IgD-negative memory B cell (primary cell): ENCODE measurements at regions not wholly inside any gene's neighbourhood (a gene's known extent, or its start where the extent isn't known, plus 50 kb on each side); places are given as distances from the start of the nearest gene placed in this dataset.
"Not testable (repeated sequence)": the region's sequence is repeated elsewhere in the genome, so short reads cannot be mapped to it uniquely, and the experiment has no call there.

Experiments used
- H3K27ac Mint-ChIP-seq, 3 donors: one replicate each; pipeline ENCODE4 v1.8.0; 2020 to 2022; ENCODE audit warnings: mild to moderate bottlenecking in 3 of 3, mixed read lengths in 3 of 3, moderate library complexity in 1 of 3
- H3K27me3 Mint-ChIP-seq: one replicate; pipeline ENCODE4 v1.8.0; 2021; ENCODE audit warnings: mixed read lengths
- H3K36me3 Mint-ChIP-seq: one replicate; pipeline ENCODE4 v1.8.0; 2020; ENCODE audit warnings: mild to moderate bottlenecking, mixed read lengths
- H3K4me1 Mint-ChIP-seq, 3 donors: one replicate each; pipeline ENCODE4 v1.8.0; 2020 to 2022; ENCODE audit warnings: mixed read lengths in 3 of 3, mild to moderate bottlenecking in 1 of 3
- H3K4me3 Mint-ChIP-seq, 4 donors: one replicate each; pipeline ENCODE4 v1.8.0; 2020 to 2022; ENCODE audit warnings: mild to moderate bottlenecking in 4 of 4, mixed read lengths in 4 of 4, moderate library complexity in 3 of 4
- H3K9me3 Mint-ChIP-seq, 3 donors: one replicate each; pipeline ENCODE4 v1.8.0; 2020 to 2021; ENCODE audit warnings: mixed read lengths in 3 of 3, mild to moderate bottlenecking in 1 of 3

- no peaks in the 10 kb centered on the region for H3K27me3 Mint-ChIP-seq
- H3K4me3 Mint-ChIP-seq: no peak overlapping the region
- no peaks in the 10 kb centered on the region for H3K4me1 Mint-ChIP-seq
- H3K9me3 Mint-ChIP-seq: peaks cover 0 to 2% (median 0%) of the 10 kb centered on the region in 3 donors
- H3K36me3 Mint-ChIP-seq: no peaks in the 10 kb centered on the region
- H3K27ac Mint-ChIP-seq: no peak overlapping the region
Observed at GRCh38 chr12:83472350-83472749, 785.6 kb downstream of the TMTC2 start.

GRCh38 chr12:83471341-83471740 is 784.6 kb downstream of the TMTC2 start:
- Mint-ChIP-seq H3K4me1 (no peaks in the 10 kb centered on the region), H3K9me3 (peaks cover 0 to 2% (median 0%) of the 10 kb centered on the region in 3 donors), H3K27ac (no peak overlapping the region), H3K36me3 (no peaks in the 10 kb centered on the region), H3K4me3 (no peak overlapping the region), H3K27me3 (no peaks in the 10 kb centered on the region)

- Mint-ChIP-seq H3K4me1 (no peaks in the 10 kb centered on the region), H3K9me3 (peaks cover 0 to 2% (median 0%) of the 10 kb centered on the region in 3 donors), H3K27ac (no peak overlapping the region), H3K27me3 (no peaks in the 10 kb centered on the region), H3K4me3 (no peak overlapping the region), H3K36me3 (no peaks in the 10 kb centered on the region)
Observed at GRCh38 chr12:83470749-83471148, 784.0 kb downstream of the TMTC2 start.

GRCh38 chr12:83468988-83469908 is 782.5 kb downstream of the TMTC2 start:
- Mint-ChIP-seq H3K36me3 (no peaks in the 10 kb centered on the region), H3K27ac (no peak overlapping the region), H3K4me1 (no peaks in the 10 kb centered on the region), H3K9me3 (peaks cover 0 to 2% (median 0%) of the 10 kb centered on the region in 3 donors), H3K4me3 (no peak overlapping the region), H3K27me3 (no peaks in the 10 kb centered on the region)

GRCh38 chr12:83465632-83466031 is 778.9 kb downstream of the TMTC2 start:
- Mint-ChIP-seq H3K27ac (no peak overlapping the region), H3K4me1 (no peaks in the 10 kb centered on the region), H3K36me3 (peaks cover 2% of the 10 kb centered on the region), H3K27me3 (no peaks in the 10 kb centered on the region), H3K4me3 (no peak overlapping the region), H3K9me3 (peaks cover 4 to 8% (median 4%) of the 10 kb centered on the region in 3 donors)

GRCh38 chr12:83462419-83462818 is 775.7 kb downstream of the TMTC2 start:
- peaks cover 2% of the 10 kb centered on the region for H3K36me3 Mint-ChIP-seq
- H3K27me3 Mint-ChIP-seq: no peaks in the 10 kb centered on the region
- no peak overlapping the region for H3K4me3 Mint-ChIP-seq
- no peaks in the 10 kb centered on the region for H3K4me1 Mint-ChIP-seq
- no peak overlapping the region for H3K27ac Mint-ChIP-seq
- H3K9me3 Mint-ChIP-seq: peaks cover 2 to 10% (median 4%) of the 10 kb centered on the region in 3 donors

GRCh38 chr12:83461336-83461935 is 774.7 kb downstream of the TMTC2 start:
- Mint-ChIP-seq H3K27me3 (no peaks in the 10 kb centered on the region), H3K9me3 (peaks cover 2 to 10% (median 4%) of the 10 kb centered on the region in 3 donors), H3K4me3 (no peak overlapping the region), H3K4me1 (no peaks in the 10 kb centered on the region), H3K27ac (no peak overlapping the region), H3K36me3 (peaks cover 2% of the 10 kb centered on the region)

- Mint-ChIP-seq H3K27me3 (no peaks in the 10 kb centered on the region), H3K4me3 (no peak overlapping the region), H3K36me3 (no peaks in the 10 kb centered on the region), H3K9me3 (peaks cover 0 to 3% (median 0%) of the 10 kb centered on the region in 3 donors), H3K27ac (no peak overlapping the region), H3K4me1 (no peaks in the 10 kb centered on the region)
Observed at GRCh38 chr12:83451189-83451588, 764.5 kb downstream of the TMTC2 start.

- Mint-ChIP-seq H3K9me3 (peaks cover 0 to 10% (median 9%) of the 10 kb centered on the region in 3 donors), H3K36me3 (no peaks in the 10 kb centered on the region), H3K4me3 (no peak overlapping the region), H3K27ac (no peak overlapping the region), H3K4me1 (no peaks in the 10 kb centered on the region), H3K27me3 (no peaks in the 10 kb centered on the region)
Observed at GRCh38 chr12:83434600-83434999, 747.9 kb downstream of the TMTC2 start.

GRCh38 chr12:83432176-83432719 is 745.5 kb downstream of the TMTC2 start:
- H3K27me3 Mint-ChIP-seq: no peaks in the 10 kb centered on the region
- no peak overlapping the region for H3K27ac Mint-ChIP-seq
- H3K4me3 Mint-ChIP-seq: no peak overlapping the region
- peaks cover 0 to 14% (median 12%) of the 10 kb centered on the region in 3 donors for H3K9me3 Mint-ChIP-seq
- H3K36me3 Mint-ChIP-seq: no peaks in the 10 kb centered on the region
- H3K4me1 Mint-ChIP-seq: no peaks in the 10 kb centered on the region

GRCh38 chr12:83427586-83428136 is 741.0 kb downstream of the TMTC2 start:
- not testable (repeated sequence) for H3K27me3 Mint-ChIP-seq, H3K36me3 Mint-ChIP-seq, H3K4me3 Mint-ChIP-seq, H3K27ac Mint-ChIP-seq, H3K4me1 Mint-ChIP-seq
- peaks cover 7 to 18% (median 8%) of the 10 kb centered on the region in 3 donors for H3K9me3 Mint-ChIP-seq

- Mint-ChIP-seq H3K36me3 (no peaks in the 10 kb centered on the region), H3K27me3 (no peaks in the 10 kb centered on the region), H3K9me3 (peaks cover 5 to 11% (median 7%) of the 10 kb centered on the region in 3 donors), H3K27ac (no peak overlapping the region), H3K4me3 (no peak overlapping the region), H3K4me1 (no peaks in the 10 kb centered on the region)
Observed at GRCh38 chr12:83414981-83415380, 728.3 kb downstream of the TMTC2 start.

- no peaks in the 10 kb centered on the region for H3K27me3 Mint-ChIP-seq
- no peaks in the 10 kb centered on the region for H3K36me3 Mint-ChIP-seq
- H3K4me1 Mint-ChIP-seq: no peaks in the 10 kb centered on the region
- peaks cover 4 to 11% (median 7%) of the 10 kb centered on the region in 3 donors for H3K9me3 Mint-ChIP-seq
- H3K27ac Mint-ChIP-seq: no peak overlapping the region
- H3K4me3 Mint-ChIP-seq: no peak overlapping the region
Observed at GRCh38 chr12:83408851-83409250, 722.1 kb downstream of the TMTC2 start.

- H3K27ac Mint-ChIP-seq: no peak overlapping the region
- H3K9me3 Mint-ChIP-seq: peaks cover 4 to 11% (median 7%) of the 10 kb centered on the region in 3 donors
- no peak overlapping the region for H3K4me3 Mint-ChIP-seq
- no peaks in the 10 kb centered on the region for H3K27me3 Mint-ChIP-seq
- H3K36me3 Mint-ChIP-seq: no peaks in the 10 kb centered on the region
- H3K4me1 Mint-ChIP-seq: no peaks in the 10 kb centered on the region
Observed at GRCh38 chr12:83408146-83408545, 721.4 kb downstream of the TMTC2 start.

GRCh38 chr12:83404521-83404920 is 717.8 kb downstream of the TMTC2 start:
- H3K4me1 Mint-ChIP-seq: no peaks in the 10 kb centered on the region
- no peaks in the 10 kb centered on the region for H3K36me3 Mint-ChIP-seq
- no peak overlapping the region for H3K27ac Mint-ChIP-seq
- no peak overlapping the region for H3K4me3 Mint-ChIP-seq
- no peaks in the 10 kb centered on the region for H3K27me3 Mint-ChIP-seq
- peaks cover 0 to 8% (median 3%) of the 10 kb centered on the region in 3 donors for H3K9me3 Mint-ChIP-seq
